ENCODE measurements at regions not wholly inside any gene's neighbourhood (a gene's known extent, or its start where the extent isn't known, plus 50 kb on each side); places are given as distances from the start of the nearest gene placed in this dataset.

- no peak overlapping the region for H3K4me2 ChIP-seq (replicated peaks; ENCODE audit: low read depth, low read length, poor library complexity, severe bottlenecking)
- peaks cover 0 to 2% (median 0%) of the 10 kb centered on the region in 3 donors for H3K9me3 ChIP-seq (ENCODE audit: control extremely low read depth in 1 of 3, control insufficient read depth in 2 of 3, insufficient read depth in 1 of 3, low read length in 2 of 3)
- TF ChIP-seq EZH2 (IDR thresholded peaks at IDR 0.05; ENCODE audit: borderline replicate concordance, insufficient read depth, low read depth, low read length, poor library complexity, severe bottlenecking) (no peak), CTCF (IDR thresholded peaks at IDR 0.05) (no peak)
- no peaks in the 10 kb centered on the region for H3K9me3 Mint-ChIP-seq (ENCODE audit: insufficient read depth)
- H4K20me1 ChIP-seq (ENCODE audit: control insufficient read depth, insufficient read depth, low read length, poor library complexity, severe bottlenecking) = no peaks in the 10 kb centered on the region
- CTCF ChIA-PET = no interaction called here
- no peaks in the 10 kb centered on the region for H3K27me3 ChIP-seq (replicated peaks in 1 of 4; ENCODE audit: control extremely low read depth in 1 of 4, control insufficient read depth in 3 of 4, insufficient read depth in 4 of 4, low read length in 3 of 4)
- H3K4me1 ChIP-seq (ENCODE audit: control insufficient read depth in 2 of 2, insufficient read depth in 2 of 2, low read length in 2 of 2) = peaks cover 19 to 25% of the 10 kb centered on the region in 2 donors
- peaks cover 19% of the 10 kb centered on the region for H3K4me1 Mint-ChIP-seq
- no peak overlapping the region for H3K9ac ChIP-seq (ENCODE audit: low read length)
- no peak overlapping the region for H3K27ac Mint-ChIP-seq
- H3K27ac ChIP-seq (ENCODE audit: low read length in 2 of 2) = no peak overlapping the region
- peaks cover 19% of the 10 kb centered on the region for H3K27me3 Mint-ChIP-seq
- H3K79me2 ChIP-seq (ENCODE audit: control insufficient read depth, insufficient read depth, low read length) = no peaks in the 10 kb centered on the region
- no peak overlapping the region for H2AFZ ChIP-seq (ENCODE audit: insufficient read depth, low read depth, low read length, poor library complexity, severe bottlenecking)
- no CpG with 5 or more reads among the region's 1 CpG for WGBS (ENCODE audit: insufficient coverage)
- no peaks in the 10 kb centered on the region for H3K36me3 ChIP-seq (replicated peaks in 1 of 2; ENCODE audit: control extremely low read depth in 1 of 2, control insufficient read depth in 1 of 2, extremely low read depth in 1 of 2, insufficient read depth in 2 of 2, low read length in 1 of 2)
- POLR2A ChIA-PET = no interaction called here
- intact Hi-C loops (cut with micrococcal nuclease) = no loop called here
- H3K4me3 Mint-ChIP-seq = no peak overlapping the region
- DNase-seq = no peak
- no peak for ATAC-seq (ENCODE audit: low read depth)
- no peak overlapping the region for H3K4me3 ChIP-seq (ENCODE audit: control extremely low read depth in 1 of 5, extremely low read depth in 1 of 5, insufficient read depth in 1 of 5, low read depth in 2 of 5, low read length in 4 of 5)
Measured at GRCh38 chr9:91103931-91104330, 257.8 kb downstream of the AUH start.

GRCh38 chr9:91106415-91107081, 255.2 kb downstream of the AUH start:
- H3K79me2 ChIP-seq (ENCODE audit: control insufficient read depth, insufficient read depth, low read length) = no peaks in the 10 kb centered on the region
- H4K20me1 ChIP-seq (ENCODE audit: control insufficient read depth, insufficient read depth, low read length, poor library complexity, severe bottlenecking) = no peaks in the 10 kb centered on the region
- no peak overlapping the region for H3K9ac ChIP-seq (ENCODE audit: low read length)
- H3K27ac Mint-ChIP-seq = no peak overlapping the region
- no peaks in the 10 kb centered on the region for H3K36me3 ChIP-seq (replicated peaks in 1 of 2; ENCODE audit: control extremely low read depth in 1 of 2, control insufficient read depth in 1 of 2, extremely low read depth in 1 of 2, insufficient read depth in 2 of 2, low read length in 1 of 2)
- POLR2A ChIA-PET = no interaction called here
- WGBS (ENCODE audit: insufficient coverage) = 87% methylated on average over 6 of the region's 9 CpGs
- ATAC-seq (ENCODE audit: low read depth) (no peak), DNase-seq (no peak)
- intact Hi-C loops (cut with micrococcal nuclease) = no loop called here
- CTCF ChIA-PET = no interaction called here
- no peak overlapping the region for H3K4me3 Mint-ChIP-seq
- H3K27me3 Mint-ChIP-seq = peaks cover 18% of the 10 kb centered on the region
- H3K9me3 Mint-ChIP-seq (ENCODE audit: insufficient read depth) = peaks cover 11% of the 10 kb centered on the region
- peaks cover 0 to 2% (median 0%) of the 10 kb centered on the region in 3 donors for H3K9me3 ChIP-seq (ENCODE audit: control extremely low read depth in 1 of 3, control insufficient read depth in 2 of 3, insufficient read depth in 1 of 3, low read length in 2 of 3)
- H3K27ac ChIP-seq (ENCODE audit: low read length in 2 of 2) = no peak overlapping the region
- no peaks in the 10 kb centered on the region for H3K27me3 ChIP-seq (replicated peaks in 1 of 4; ENCODE audit: control extremely low read depth in 1 of 4, control insufficient read depth in 3 of 4, insufficient read depth in 4 of 4, low read length in 3 of 4)
- peaks cover 6% of the 10 kb centered on the region for H3K4me1 Mint-ChIP-seq
- H3K4me1 ChIP-seq (ENCODE audit: control insufficient read depth in 2 of 2, insufficient read depth in 2 of 2, low read length in 2 of 2) = peaks cover 2 to 8% of the 10 kb centered on the region in 2 donors
- H2AFZ ChIP-seq (ENCODE audit: insufficient read depth, low read depth, low read length, poor library complexity, severe bottlenecking) = no peak overlapping the region
- no peak overlapping the region for H3K4me2 ChIP-seq (replicated peaks; ENCODE audit: low read depth, low read length, poor library complexity, severe bottlenecking)
- no peak for TF ChIP-seq CTCF (IDR thresholded peaks at IDR 0.05)
- no peak for TF ChIP-seq EZH2 (IDR thresholded peaks at IDR 0.05; ENCODE audit: borderline replicate concordance, insufficient read depth, low read depth, low read length, poor library complexity, severe bottlenecking)
- no peak overlapping the region for H3K4me3 ChIP-seq (ENCODE audit: control extremely low read depth in 1 of 5, extremely low read depth in 1 of 5, insufficient read depth in 1 of 5, low read depth in 2 of 5, low read length in 4 of 5)
